Psoas muscle (tissue), 7 donors: ENCODE measurements at regions not wholly inside any gene's neighbourhood (a gene's known extent, or its start where the extent isn't known, plus 50 kb on each side); places are given as distances from the start of the nearest gene placed in this dataset.

Experiments used
- ATAC-seq, 4 donors: fragments of 200-7000 bp; cut with Tn5 transposase; one replicate each; pipeline ENCODE4 v1.9.1; 2020; ENCODE audit warnings: moderate library complexity in 3 of 4, mild to moderate bottlenecking in 2 of 4
- DNase-seq, 2 donors: peaks; one replicate each; pipeline ENCODE4 v3.0.0-alpha.2; 2020
- H3K27ac ChIP-seq: fragments of 200-600 bp; one replicate; pipeline ENCODE4 v1.8.0; 2022
- H3K27me3 ChIP-seq, 3 donors: fragments of 200-600 bp in 1 of 3; one replicate each; pipeline versions ENCODE4 v1.6.1 to v1.8.0; 2013 to 2022; ENCODE audit warnings: low read length in 2 of 3, mild to moderate bottlenecking in 2 of 3, moderate library complexity in 1 of 3; ENCODE audit not compliant: insufficient read depth in 3 of 3
- H3K36me3 ChIP-seq, 2 donors: fragments of 200-600 bp in 1 of 2; one replicate each; pipeline versions ENCODE4 v1.6.1 to v1.8.0; 2013 to 2022; ENCODE audit warnings: low read depth in 1 of 2, mild to moderate bottlenecking in 1 of 2, moderate library complexity in 1 of 2; ENCODE audit not compliant: insufficient read depth in 1 of 2
- H3K4me1 ChIP-seq: fragments of 200-600 bp; one replicate; pipeline ENCODE4 v1.8.0; 2022
- H3K4me3 ChIP-seq: fragments of 200-600 bp; one replicate; pipeline ENCODE4 v1.8.0; 2022; ENCODE audit warnings: mild to moderate bottlenecking
- H3K9me3 ChIP-seq: fragments of 200-600 bp; one replicate; pipeline ENCODE4 v1.8.0; 2022
- CTCF ChIP-seq: fragments of 200-600 bp; IDR thresholded peaks from one replicate; pipeline ENCODE4 v1.8.0; 2022; ENCODE audit warnings: antibody characterized with exemption
- WGBS, 3 donors: extraction: QIAGEN DNeasy Blood & Tissue Kit; methylation state at CpG; one replicate each; pipeline versions ENCODE4 v1.1.6 to v1.1.7; 2013; 5-methylcytosine and 5-hydroxymethylcytosine counted together
- intact Hi-C, 2 donors: fragments of 100-400 bp; cut with DNase I; formaldehyde crosslinking; loops; one replicate each; pipeline versions ENCODE4 v1.11.0 to v1.14.2; 2022
- donor health status: healthy with polysubstance abuse.
- donor health status: DM: no; HTN: no; CAD: no; lungs with moderate emphysema.
- donor health status: Bipolar disorder and iron deficiency.
- donor health status: healthy.
- donor health status: DM: yes; HTN: yes; CAD: no.
- donor health status: DM: no; HTN: no; CAD: no.
- donor health status: DM: yes; HTN: yes; CAD: no.

DNA sequence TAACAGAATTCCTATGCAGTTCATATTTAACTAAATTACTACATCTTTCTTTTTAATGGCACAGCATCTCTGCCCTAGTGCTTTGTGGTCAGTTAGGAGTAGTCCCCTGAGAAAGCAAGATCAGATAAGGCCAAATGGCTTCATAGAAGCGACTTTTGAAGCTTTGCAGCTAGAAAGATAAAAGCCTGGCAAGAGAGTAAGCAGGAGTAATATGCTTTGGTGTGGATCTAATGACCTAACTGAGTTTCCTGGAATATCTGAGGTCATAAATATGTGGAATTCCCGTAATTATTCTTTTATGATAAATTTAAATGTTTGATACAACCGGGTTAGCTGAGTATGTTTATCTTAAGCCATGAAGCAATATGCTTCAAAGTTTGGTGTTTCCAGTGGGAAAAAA, 374.9 kb upstream of the LRRC3B start:
- Histone ChIP-seq H3K36me3 (no peaks in the 10 kb centered on the region), H3K9me3 (no peaks in the 10 kb centered on the region), H3K4me3 (no peak overlapping the region), H3K27me3 (no peaks in the 10 kb centered on the region), H3K4me1 (no peaks in the 10 kb centered on the region), H3K27ac (no peak overlapping the region)
- ATAC-seq: no peak
- whole genome bisulfite sequencing, 3 donors: 20 to 33% (median 25%) methylated on average over 3 of the region's 3 CpGs
- DNase-seq: no peak
- intact Hi-C loops: no loop called here
- TF ChIP-seq CTCF: no peak

DNA sequence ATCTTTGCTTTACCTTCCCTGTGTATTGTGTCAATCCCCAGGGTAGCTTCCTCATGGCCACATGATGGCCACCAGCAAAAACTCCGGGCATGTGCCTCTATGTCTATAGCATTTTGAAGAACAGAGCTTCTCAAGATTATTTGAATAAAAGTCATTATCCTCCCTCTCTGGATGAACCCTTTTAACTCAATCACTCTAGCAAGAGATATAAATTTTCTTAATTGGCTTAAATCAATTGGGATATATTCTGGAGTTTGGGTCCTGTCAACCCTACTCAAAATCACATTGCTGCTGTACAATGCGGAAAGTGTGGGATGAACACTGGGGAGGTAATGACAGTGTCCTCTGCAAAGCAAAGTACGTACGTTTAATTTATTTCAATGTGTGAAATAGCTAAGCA, 370.6 kb upstream of the LRRC3B start:
- intact Hi-C loops: no loop called here
- DNase-seq (no peak), ATAC-seq (no peak)
- no peak overlapping the region for H3K4me3 ChIP-seq
- no peak for TF ChIP-seq CTCF
- no peaks in the 10 kb centered on the region for H3K36me3 ChIP-seq
- 95 to 96% (median 96%) methylated on average over 4 of the region's 4 CpGs for WGBS, 3 donors
- no peaks in the 10 kb centered on the region for H3K27me3 ChIP-seq
- no peaks in the 10 kb centered on the region for H3K4me1 ChIP-seq
- H3K27ac ChIP-seq: no peak overlapping the region
- no peaks in the 10 kb centered on the region for H3K9me3 ChIP-seq

- intact Hi-C loops: no loop called here
- H3K27ac ChIP-seq: no peak overlapping the region
- H3K36me3 ChIP-seq: no peaks in the 10 kb centered on the region
- WGBS, 3 donors: 90 to 93% (median 92%) methylated on average over 3 of the region's 3 CpGs
- H3K9me3 ChIP-seq: no peaks in the 10 kb centered on the region
- no peaks in the 10 kb centered on the region for H3K4me1 ChIP-seq
- TF ChIP-seq CTCF: no peak
- H3K4me3 ChIP-seq: no peak overlapping the region
- H3K27me3 ChIP-seq: no peaks in the 10 kb centered on the region
- ATAC-seq (no peak), DNase-seq (no peak)
Measured at GRCh38 chr3:26256224-26256623, 366.3 kb upstream of the LRRC3B start.

- DNase-seq (no peak), ATAC-seq (no peak)
- Histone ChIP-seq H3K27ac (no peak overlapping the region), H3K9me3 (no peaks in the 10 kb centered on the region), H3K4me3 (no peak overlapping the region), H3K27me3 (no peaks in the 10 kb centered on the region), H3K4me1 (no peaks in the 10 kb centered on the region), H3K36me3 (no peaks in the 10 kb centered on the region)
- TF ChIP-seq CTCF: no peak
- intact Hi-C loops: no loop called here
- WGBS, 3 donors: 72 to 87% (median 75%) methylated on average over 3 of the region's 3 CpGs
Measured at GRCh38 chr3:26259176-26259575, 363.4 kb upstream of the LRRC3B start.

- H3K27me3 ChIP-seq: peaks cover 0 to 4% (median 0%) of the 10 kb centered on the region in 3 donors
- no peak for TF ChIP-seq CTCF
- ATAC-seq (no peak), DNase-seq (no peak)
- no peak overlapping the region for H3K4me3 ChIP-seq
- H3K36me3 ChIP-seq: no peaks in the 10 kb centered on the region
- no peaks in the 10 kb centered on the region for H3K9me3 ChIP-seq
- no peak overlapping the region for H3K27ac ChIP-seq
- no peaks in the 10 kb centered on the region for H3K4me1 ChIP-seq
- intact Hi-C loops: no loop called here
- WGBS, 3 donors: 7 to 31% (median 25%) methylated on average over 1 of the region's 1 CpG
Measured at GRCh38 chr3:26260139-26260538, 362.4 kb upstream of the LRRC3B start.
